Uterus (tissue), 3 donors: ENCODE measurements at regions not wholly inside any gene's neighbourhood (a gene's known extent, or its start where the extent isn't known, plus 50 kb on each side); places are given as distances from the start of the nearest gene placed in this dataset.

Source experiments
- DNase-seq, 2 donors: peaks; one replicate each; pipeline ENCODE4 v3.0.0-alpha.2; 2019 to 2020
- H3K27ac ChIP-seq, 2 donors: fragments of 200-600 bp; sonication (generic); 1 replicate in 1 of 2; 2 replicates in 1 of 2; pipeline ENCODE4 v1.5.1; 2016 to 2018
- H3K27me3 ChIP-seq, 2 donors: fragments of 200-600 bp; sonication (generic); one replicate each; pipeline ENCODE4 v1.5.1; 2018 to 2019; ENCODE audit warnings: control low read depth in 1 of 2
- H3K36me3 ChIP-seq, 2 donors: fragments of 200-600 bp; sonication (generic); one replicate each; pipeline ENCODE4 v1.5.1; 2019; ENCODE audit warnings: control low read depth in 1 of 2
- H3K4me1 ChIP-seq, 2 donors: fragments of 200-600 bp; sonication (generic); one replicate each; pipeline ENCODE4 v1.5.1; 2018 to 2019; ENCODE audit warnings: control low read depth in 1 of 2
- H3K4me3 ChIP-seq, 2 donors: fragments of 200-600 bp; sonication (generic); 1 replicate in 1 of 2; 2 replicates in 1 of 2; pipeline ENCODE4 v1.5.1; 2018 to 2019; ENCODE audit warnings: mild to moderate bottlenecking in 1 of 2
- H3K9me3 ChIP-seq, 2 donors: fragments of 200-600 bp; sonication (generic); one replicate each; pipeline ENCODE4 v1.5.1; 2019; ENCODE audit warnings: control low read depth in 1 of 2
- CTCF ChIP-seq, 4 experiments: fragments of 200-600 bp in 2 of 4; fragments of 450-650 bp in 2 of 4; sonication (generic) in 2 of 4; IDR thresholded peaks; one replicate each; pipeline ENCODE4 v1.5.1; 2016 to 2019; ENCODE audit warnings: antibody characterized with exemption in 4 of 4, mild to moderate bottlenecking in 2 of 4, moderate library complexity in 1 of 4
- POLR2A ChIP-seq, 2 donors: fragments of 450-650 bp; IDR thresholded peaks; one replicate each; pipeline ENCODE4 v1.6.1; 2016; ENCODE audit warnings: antibody characterized with exemption in 2 of 2, mild to moderate bottlenecking in 1 of 2, moderate library complexity in 1 of 2
- intact Hi-C: fragments of 100-400 bp; cut with DNase I; formaldehyde crosslinking; loops from one replicate; pipeline ENCODE4 v1.15.1; 2023; ENCODE audit warnings: low total_unique reads
- donor health status: DM: yes; HTN: yes; CAD: no.

DNA sequence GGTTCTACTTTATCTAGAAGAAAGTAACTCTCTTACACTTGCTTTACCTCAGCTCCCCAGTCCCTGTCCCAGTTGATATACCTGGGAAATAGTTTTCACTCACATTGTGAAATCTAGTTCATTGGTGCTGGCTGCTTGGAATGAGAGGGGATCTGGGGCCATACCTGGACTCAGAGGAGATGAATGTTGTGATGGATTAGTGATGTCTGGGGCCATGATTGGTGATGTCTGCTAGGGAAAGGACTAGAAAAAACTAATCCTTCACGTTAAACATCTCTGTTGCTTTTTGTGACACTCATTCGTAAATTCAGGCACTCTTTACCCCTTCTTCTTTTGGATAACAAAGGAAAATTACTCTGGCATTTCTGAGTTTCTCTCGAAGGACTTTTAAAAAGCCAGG, 152.4 kb downstream of the RAB11FIP2 start:
- DNase-seq, result no peak
- intact Hi-C loops, result no loop called here
- H3K36me3 ChIP-seq, result no peaks in the 10 kb centered on the region
- no peaks in the 10 kb centered on the region for H3K9me3 ChIP-seq
- TF ChIP-seq CTCF (IDR thresholded peaks at IDR 0.05), result no peak
- H3K27me3 ChIP-seq, result no peaks in the 10 kb centered on the region
- H3K4me1 ChIP-seq, result no peaks in the 10 kb centered on the region
- no peak overlapping the region for H3K4me3 ChIP-seq
- no peak overlapping the region for H3K27ac ChIP-seq

DNA sequence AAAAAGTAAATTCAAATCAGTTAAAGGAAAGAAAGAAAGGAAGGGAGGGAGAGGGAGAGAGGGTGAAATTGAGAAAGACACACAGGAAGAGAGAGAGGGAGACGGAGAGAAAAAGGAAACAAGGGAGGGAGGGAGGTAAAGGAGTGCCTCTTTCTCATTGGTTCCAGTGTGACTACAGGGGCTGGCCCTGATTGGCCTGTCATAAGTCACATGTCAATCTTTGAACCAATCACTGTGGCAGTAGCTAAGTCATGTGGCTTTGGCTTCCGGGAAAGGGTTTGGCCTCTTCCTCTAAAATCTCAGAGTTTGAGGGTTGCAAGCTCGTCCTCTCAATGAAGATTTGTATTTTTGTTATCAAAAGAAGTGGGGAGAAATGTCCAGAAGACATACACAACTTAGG, 150.2 kb downstream of the RAB11FIP2 start:
- intact Hi-C loops, result no loop called here
- DNase-seq, result no peak
- no peaks in the 10 kb centered on the region for H3K27me3 ChIP-seq
- no peak overlapping the region for H3K4me3 ChIP-seq
- H3K27ac ChIP-seq, result no peak overlapping the region
- TF ChIP-seq CTCF (IDR thresholded peaks at IDR 0.05), result no peak
- no peak for TF ChIP-seq POLR2A (IDR thresholded peaks at IDR 0.05)
- H3K9me3 ChIP-seq, result no peaks in the 10 kb centered on the region
- no peaks in the 10 kb centered on the region for H3K36me3 ChIP-seq
- H3K4me1 ChIP-seq, result no peaks in the 10 kb centered on the region

DNA sequence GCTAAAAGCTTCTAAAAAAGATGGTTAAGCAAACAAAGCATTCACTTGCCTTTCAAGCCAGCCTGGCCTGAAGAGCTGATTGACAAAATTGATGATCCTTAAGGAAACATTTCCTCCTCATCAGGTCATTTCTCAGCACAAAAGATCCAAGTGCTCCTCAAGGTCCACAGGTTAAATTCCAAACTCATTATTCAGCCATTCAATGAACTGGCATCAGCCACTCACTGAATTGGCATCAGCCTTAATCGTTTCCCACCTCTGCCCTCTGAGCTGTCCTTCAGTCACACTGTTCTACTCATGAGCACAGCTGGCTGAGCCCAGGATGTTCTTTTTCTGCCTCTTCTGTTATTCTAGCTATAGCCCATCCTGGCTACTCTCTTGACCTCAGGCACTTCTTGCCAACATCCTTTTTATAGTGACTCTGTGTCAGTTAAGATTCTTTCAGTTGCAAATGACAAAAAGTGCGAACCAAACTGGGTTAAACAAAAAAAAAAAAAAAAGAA, 147.5 kb downstream of the RAB11FIP2 start:
- Histone ChIP-seq H3K4me3 (no peak overlapping the region), H3K4me1 (no peaks in the 10 kb centered on the region), H3K27ac (no peak overlapping the region), H3K27me3 (no peaks in the 10 kb centered on the region), H3K9me3 (no peaks in the 10 kb centered on the region), H3K36me3 (no peaks in the 10 kb centered on the region)
- intact Hi-C loops, result no loop called here
- TF ChIP-seq POLR2A (IDR thresholded peaks at IDR 0.05) (no peak), CTCF (IDR thresholded peaks at IDR 0.05) (no peak)
- DNase-seq, result no peak

DNA sequence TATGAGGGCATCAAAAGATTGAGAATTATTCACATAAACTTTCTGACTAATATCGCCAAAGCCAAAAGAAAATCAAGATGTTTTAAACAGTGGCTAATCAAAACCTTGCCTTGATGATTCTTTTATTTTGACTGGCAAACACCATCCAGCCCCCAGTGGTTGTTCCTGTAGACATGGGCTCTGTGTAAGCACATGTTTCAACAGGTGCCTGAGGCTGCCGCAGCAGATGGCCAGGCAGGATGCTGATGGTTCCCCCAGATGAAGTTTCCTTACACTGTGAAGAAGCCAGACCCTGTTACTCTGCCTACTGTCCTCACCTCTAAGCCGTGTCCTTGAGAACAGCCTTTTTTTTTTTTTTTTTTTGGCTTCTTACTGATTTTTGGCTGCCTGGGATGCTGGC, 146.5 kb downstream of the RAB11FIP2 start:
- H3K4me1 ChIP-seq, result no peaks in the 10 kb centered on the region
- intact Hi-C loops, result no loop called here
- no peak overlapping the region for H3K4me3 ChIP-seq
- TF ChIP-seq POLR2A (IDR thresholded peaks at IDR 0.05), result no peak
- TF ChIP-seq CTCF (IDR thresholded peaks at IDR 0.05), result no peak
- DNase-seq, result no peak
- no peaks in the 10 kb centered on the region for H3K36me3 ChIP-seq
- H3K27ac ChIP-seq, result no peak overlapping the region
- H3K27me3 ChIP-seq, result no peaks in the 10 kb centered on the region
- no peaks in the 10 kb centered on the region for H3K9me3 ChIP-seq

- intact Hi-C loops, result no loop called here
- no peak overlapping the region for H3K4me3 ChIP-seq
- DNase-seq, result no peak
- no peaks in the 10 kb centered on the region for H3K4me1 ChIP-seq
- H3K27me3 ChIP-seq, result no peaks in the 10 kb centered on the region
- no peaks in the 10 kb centered on the region for H3K36me3 ChIP-seq
- H3K27ac ChIP-seq, result no peak overlapping the region
- no peaks in the 10 kb centered on the region for H3K9me3 ChIP-seq
- TF ChIP-seq POLR2A (IDR thresholded peaks at IDR 0.05) (no peak), CTCF (IDR thresholded peaks at IDR 0.05) (no peak)
Measured at GRCh38 chr10:117903854-117904253, 142.9 kb downstream of the RAB11FIP2 start.
